Activated CD8-positive, alpha-beta T cell treated with anti-CD3 and anti-CD28 coated beads for 36 hours (primary cell): ENCODE measurements at regions not wholly inside any gene's neighbourhood (a gene's known extent, or its start where the extent isn't known, plus 50 kb on each side); places are given as distances from the start of the nearest gene placed in this dataset.

ENCODE experiments used
- ATAC-seq: fragments of 200-7000 bp; cut with Tn5 transposase; one replicate; pipeline ENCODE4 v1.10.0; 2021; ENCODE audit warnings: mild to moderate bottlenecking, moderate library complexity
- CTCF ChIA-PET: fragments of 350-600 bp; sonication (Branson Sonifier 250); formaldehyde crosslinking; loops from one replicate; lab custom pipeline; 2021; ENCODE audit warnings: antibody characterized with exemption; lab: Charles Lee
- POLR2A ChIA-PET: fragments of 350-600 bp; sonication (Branson Sonifier 250); formaldehyde crosslinking; loops from one replicate; lab custom pipeline; 2021; ENCODE audit warnings: antibody characterized with exemption; lab: Charles Lee
- DNase-seq: peaks from one replicate; pipeline ENCODE4 v3.0.0-alpha.2; 2020
- H3K27ac Mint-ChIP-seq: one replicate; pipeline ENCODE4 v1.8.0; 2021; ENCODE audit warnings: mild to moderate bottlenecking, mixed read lengths
- H3K27me3 Mint-ChIP-seq: one replicate; pipeline ENCODE4 v1.8.0; 2021; ENCODE audit warnings: mixed read lengths
- H3K36me3 Mint-ChIP-seq: one replicate; pipeline ENCODE4 v1.8.0; 2021; ENCODE audit warnings: low read depth, mixed read lengths
- H3K4me1 Mint-ChIP-seq: one replicate; pipeline ENCODE4 v1.8.0; 2021; ENCODE audit warnings: low read depth, mixed read lengths
- H3K4me3 Mint-ChIP-seq: one replicate; pipeline ENCODE4 v1.8.0; 2021; ENCODE audit warnings: mild to moderate bottlenecking, moderate library complexity, mixed read lengths
- H3K9me3 Mint-ChIP-seq: one replicate; pipeline ENCODE4 v1.8.0; 2021; ENCODE audit warnings: mixed read lengths
- intact Hi-C: fragments of 100-400 bp; cut with micrococcal nuclease; formaldehyde crosslinking; loops from one replicate; pipeline ENCODE4 v1.10.0; 2022
- TF ChIP-seq, protein P1 (sequence below): fragments of 200-600 bp; IDR thresholded peaks from one replicate; pipeline ENCODE4 v1.8.0; 2022; ENCODE audit warnings: antibody characterized with exemption, mild to moderate bottlenecking

DNA sequence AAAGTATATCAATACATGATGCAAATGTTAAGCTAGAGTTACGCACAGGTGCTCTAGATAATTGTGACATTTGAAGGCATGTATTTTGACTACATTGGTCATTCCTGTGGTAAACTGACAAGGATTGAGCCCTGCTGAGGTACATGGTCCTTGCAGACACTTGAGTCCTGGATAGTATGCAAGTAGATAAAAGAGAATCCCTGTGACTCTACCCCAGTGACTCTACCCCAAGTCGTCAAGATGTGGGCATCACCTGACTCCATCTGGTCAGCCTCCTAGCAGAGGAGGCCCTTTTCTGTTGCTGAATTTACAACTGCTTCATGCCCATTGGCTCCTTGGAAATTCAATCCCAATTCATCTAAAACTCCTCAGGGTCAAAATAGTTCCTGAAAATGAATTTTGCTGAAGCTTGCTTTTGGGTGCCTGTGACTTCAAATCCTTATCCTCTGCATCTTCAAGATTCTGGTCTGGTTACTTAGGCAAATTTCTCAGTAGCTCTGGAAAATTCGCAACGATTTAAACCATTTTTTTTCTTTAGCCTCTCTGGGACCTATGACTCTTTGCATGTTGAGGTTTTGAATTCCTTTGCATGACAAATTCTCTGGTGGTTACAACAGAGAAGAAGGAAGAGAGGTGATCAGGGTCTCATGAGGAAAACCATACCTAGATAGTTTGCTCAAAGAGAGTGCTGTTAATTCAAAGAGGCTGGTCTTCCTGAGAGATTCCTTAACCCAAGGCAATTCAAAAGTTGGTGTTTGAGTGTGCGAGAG lies 422.1 kb downstream of the FGF9 start:
- Mint-ChIP-seq H3K36me3 (peaks cover 9% of the 10 kb centered on the region), H3K4me3 (no peak overlapping the region), H3K4me1 (peaks cover 7% of the 10 kb centered on the region), H3K9me3 (peaks cover 4% of the 10 kb centered on the region), H3K27me3 (no peaks in the 10 kb centered on the region), H3K27ac (no peak overlapping the region)
- CTCF ChIA-PET = no interaction called here
- DNase-seq (no peak), ATAC-seq (no peak)
- intact Hi-C loops = no loop called here
- POLR2A ChIA-PET = no interaction called here
- TF ChIP-seq, protein P1, sequence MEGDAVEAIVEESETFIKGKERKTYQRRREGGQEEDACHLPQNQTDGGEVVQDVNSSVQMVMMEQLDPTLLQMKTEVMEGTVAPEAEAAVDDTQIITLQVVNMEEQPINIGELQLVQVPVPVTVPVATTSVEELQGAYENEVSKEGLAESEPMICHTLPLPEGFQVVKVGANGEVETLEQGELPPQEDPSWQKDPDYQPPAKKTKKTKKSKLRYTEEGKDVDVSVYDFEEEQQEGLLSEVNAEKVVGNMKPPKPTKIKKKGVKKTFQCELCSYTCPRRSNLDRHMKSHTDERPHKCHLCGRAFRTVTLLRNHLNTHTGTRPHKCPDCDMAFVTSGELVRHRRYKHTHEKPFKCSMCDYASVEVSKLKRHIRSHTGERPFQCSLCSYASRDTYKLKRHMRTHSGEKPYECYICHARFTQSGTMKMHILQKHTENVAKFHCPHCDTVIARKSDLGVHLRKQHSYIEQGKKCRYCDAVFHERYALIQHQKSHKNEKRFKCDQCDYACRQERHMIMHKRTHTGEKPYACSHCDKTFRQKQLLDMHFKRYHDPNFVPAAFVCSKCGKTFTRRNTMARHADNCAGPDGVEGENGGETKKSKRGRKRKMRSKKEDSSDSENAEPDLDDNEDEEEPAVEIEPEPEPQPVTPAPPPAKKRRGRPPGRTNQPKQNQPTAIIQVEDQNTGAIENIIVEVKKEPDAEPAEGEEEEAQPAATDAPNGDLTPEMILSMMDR = no peak

DNA sequence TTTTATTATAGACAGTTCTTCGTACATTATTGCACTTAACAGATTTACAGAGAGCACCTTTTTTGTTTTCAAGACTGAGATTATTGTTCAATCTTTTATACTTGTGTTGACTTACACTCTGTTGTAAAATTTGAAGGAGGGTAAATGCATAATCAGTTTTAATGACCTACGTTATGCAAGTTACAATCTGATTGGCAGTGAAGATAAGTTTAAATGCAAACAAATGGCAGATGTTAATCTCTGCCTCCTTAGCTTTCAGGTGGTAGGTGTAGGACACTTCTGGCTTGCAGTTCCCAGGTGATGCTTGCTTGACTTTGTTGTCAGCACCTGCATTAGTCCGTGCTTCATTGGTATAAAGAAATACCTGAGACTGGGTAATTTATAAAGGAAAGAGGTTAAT lies 424.9 kb downstream of the FGF9 start:
- POLR2A ChIA-PET = no interaction called here
- Mint-ChIP-seq H3K27me3 (no peaks in the 10 kb centered on the region), H3K9me3 (peaks cover 4% of the 10 kb centered on the region), H3K4me1 (peaks cover 7% of the 10 kb centered on the region), H3K27ac (no peak overlapping the region), H3K36me3 (peaks cover 3% of the 10 kb centered on the region), H3K4me3 (no peak overlapping the region)
- intact Hi-C loops = no loop called here
- no peak for ATAC-seq
- no peak for DNase-seq
- CTCF ChIA-PET = no interaction called here
- TF ChIP-seq, protein P1 = no peak

DNA sequence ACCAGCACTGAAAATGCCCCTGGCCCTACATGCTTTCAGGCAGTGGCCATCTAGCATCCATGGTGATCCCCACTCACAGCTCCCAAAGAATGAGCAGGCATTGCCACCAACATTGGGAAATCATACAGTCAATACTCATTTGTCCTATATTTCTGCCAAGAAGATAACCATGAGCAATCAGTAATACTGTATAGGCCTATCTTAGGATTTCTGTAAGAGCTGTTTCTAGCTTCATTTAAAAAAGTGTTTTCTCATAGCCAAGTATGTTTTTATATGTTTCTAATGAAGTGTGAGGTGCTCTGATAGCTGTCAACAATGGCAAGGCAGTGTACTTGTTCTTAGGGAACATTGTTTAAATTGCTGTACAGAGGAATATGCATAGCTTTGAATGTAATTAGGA lies 428.7 kb downstream of the FGF9 start:
- no peak overlapping the region for H3K4me3 Mint-ChIP-seq
- CTCF ChIA-PET = no interaction called here
- peaks cover 5% of the 10 kb centered on the region for H3K4me1 Mint-ChIP-seq
- DNase-seq = no peak
- H3K36me3 Mint-ChIP-seq = peaks cover 7% of the 10 kb centered on the region
- peaks cover 4% of the 10 kb centered on the region for H3K9me3 Mint-ChIP-seq
- no peak overlapping the region for H3K27ac Mint-ChIP-seq
- POLR2A ChIA-PET = interaction anchor here (0.8 kb wide), 1 partner anchor 10 kb away, joined by 3 read pairs; no protein-coding TSS in a partner anchor
- H3K27me3 Mint-ChIP-seq = no peaks in the 10 kb centered on the region
- TF ChIP-seq, protein P1 = no peak
- ATAC-seq = no peak
- intact Hi-C loops = no loop called here

DNA sequence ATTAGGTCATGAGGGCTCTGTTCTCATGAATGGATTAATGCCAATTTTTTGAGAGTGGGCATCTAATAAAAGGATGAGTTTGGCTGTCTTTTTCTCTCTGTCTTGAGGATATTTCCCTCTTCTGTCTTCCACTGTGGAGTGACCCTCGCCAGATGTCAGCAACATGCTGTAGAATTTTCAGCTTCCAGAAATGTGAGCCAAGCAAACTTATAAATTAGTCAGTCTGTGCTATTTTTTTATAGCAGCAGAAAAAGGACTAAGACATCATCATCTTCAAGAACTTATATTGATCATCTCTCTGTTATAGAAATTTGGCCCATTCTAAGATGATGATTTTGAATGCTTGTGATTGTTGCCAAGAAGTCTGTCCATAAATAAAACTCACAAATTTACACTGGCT lies 431.4 kb downstream of the FGF9 start:
- Mint-ChIP-seq H3K4me3 (no peak overlapping the region), H3K36me3 (peaks cover 4% of the 10 kb centered on the region), H3K9me3 (no peaks in the 10 kb centered on the region), H3K27ac (no peak overlapping the region), H3K27me3 (no peaks in the 10 kb centered on the region), H3K4me1 (peaks cover 18% of the 10 kb centered on the region)
- TF ChIP-seq, protein P1 = no peak
- CTCF ChIA-PET = no interaction called here
- ATAC-seq = no peak
- DNase-seq = no peak
- POLR2A ChIA-PET = interaction anchor here (0.9 kb wide), 1 partner anchor 15 kb away, joined by 3 read pairs; no protein-coding TSS in a partner anchor
- intact Hi-C loops = no loop called here
